Fibroblast of mammary gland (primary cell): ENCODE measurements at regions not wholly inside any gene's neighbourhood (a gene's known extent, or its start where the extent isn't known, plus 50 kb on each side); places are given as distances from the start of the nearest gene placed in this dataset.
"Not testable (repeated sequence)": the region's sequence is repeated elsewhere in the genome, so short reads cannot be mapped to it uniquely, and the experiment has no call there.

Source experiments
- DNase-seq: peaks from one replicate; pipeline ENCODE4 v3.0.0-alpha.2; 2010; ENCODE audit warnings: low read depth
- H3K4me3 ChIP-seq: 2 replicates; pipeline ENCODE4 v1.5.1; 2011; ENCODE audit warnings: low read depth, mild to moderate bottlenecking, low read length, moderate library complexity; ENCODE audit not compliant: control insufficient read depth
- CTCF ChIP-seq: conservative IDR thresholded peaks from 2 replicates; pipeline ENCODE4 v1.5.1; 2011; ENCODE audit warnings: low read depth, low read length, inconsistent platforms; ENCODE audit not compliant: control insufficient read depth, insufficient read depth

GRCh38 chr19:29001141-29001581 is 211.8 kb downstream of the UQCRFS1 start:
- TF ChIP-seq CTCF: no peak
- no peak for DNase-seq
- no peak overlapping the region for H3K4me3 ChIP-seq

- TF ChIP-seq CTCF: no peak
- no peak for DNase-seq
- H3K4me3 ChIP-seq: no peak overlapping the region
These were observed 213.1 kb downstream of the UQCRFS1 start for GRCh38 chr19:28999724-29000433.

GRCh38 chr19:28998974-28999373 is 214.0 kb downstream of the UQCRFS1 start:
- DNase-seq: no peak
- H3K4me3 ChIP-seq: no peak overlapping the region
- TF ChIP-seq CTCF: no peak

- not testable (repeated sequence) for DNase-seq, H3K4me3 ChIP-seq
These were observed 215.1 kb downstream of the UQCRFS1 start for GRCh38 chr19:28997866-28998265.

GRCh38 chr19:28990522-28990921 is 222.4 kb downstream of the UQCRFS1 start:
- DNase-seq: no peak
- TF ChIP-seq CTCF: no peak
- no peak overlapping the region for H3K4me3 ChIP-seq

DNA sequence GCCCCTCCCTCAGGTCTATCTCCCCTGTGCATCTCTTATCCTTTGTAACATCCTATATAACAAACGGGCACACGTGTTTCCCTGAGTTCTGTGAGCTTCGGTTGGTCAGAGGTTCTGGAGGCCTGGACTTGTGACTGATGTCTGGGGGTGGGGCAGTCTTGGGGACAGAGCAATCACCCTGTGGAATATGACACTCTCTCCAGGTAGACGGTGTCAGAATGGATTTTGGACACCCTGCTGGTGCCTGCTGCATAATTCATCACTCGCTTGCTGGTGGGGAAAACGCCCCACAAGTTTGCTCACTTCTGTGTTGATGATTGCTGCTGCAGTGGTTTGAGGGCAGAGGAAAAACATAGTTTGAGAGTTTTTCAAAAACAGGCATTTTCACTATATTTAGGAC is 223.2 kb downstream of the UQCRFS1 start:
- H3K4me3 ChIP-seq: no peak overlapping the region
- TF ChIP-seq CTCF: no peak
- no peak for DNase-seq

DNA sequence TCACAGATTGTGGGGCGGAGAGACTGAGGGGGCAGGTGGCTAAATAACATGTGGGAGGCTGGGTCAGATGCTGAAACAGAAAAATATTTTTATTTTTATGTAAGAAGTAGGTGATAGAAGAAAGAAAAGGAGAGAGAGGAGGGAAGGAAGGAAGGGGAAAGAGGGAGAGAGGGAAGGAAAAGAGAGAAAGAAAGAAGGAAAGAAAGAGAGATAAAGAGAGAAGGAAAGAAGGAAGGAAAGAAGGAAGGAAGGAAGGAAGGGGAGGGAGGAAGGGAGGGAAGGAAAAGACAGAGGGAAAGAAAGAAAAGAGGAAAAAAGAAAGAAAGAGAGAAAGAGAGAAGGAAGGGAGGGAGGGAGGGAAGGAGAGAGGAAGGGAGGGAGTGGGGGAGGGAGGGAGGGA is 224.9 kb downstream of the UQCRFS1 start:
- DNase-seq: no peak
- no peak overlapping the region for H3K4me3 ChIP-seq
- no peak for TF ChIP-seq CTCF
